Endometrium (tissue), 2 donors: ENCODE measurements at regions not wholly inside any gene's neighbourhood (a gene's known extent, or its start where the extent isn't known, plus 50 kb on each side); places are given as distances from the start of the nearest gene placed in this dataset.

Experiments used
- FAIRE-seq: peaks from 2 replicates; lab custom pipeline; 2012; peaks lifted over from hg19 to GRCh38; lab: Jason Lieb, UNC
- donor health status: control.
- donor health status: control.

- FAIRE-seq = no peak
These were observed 454.2 kb upstream of the B3GAT1 start for GRCh38 chr11:134866215-134866614.

- no peak for FAIRE-seq
These were observed 452.9 kb upstream of the B3GAT1 start for GRCh38 chr11:134864968-134865305.

- no peak for FAIRE-seq
These were observed 452.4 kb upstream of the B3GAT1 start for GRCh38 chr11:134864233-134864967.

- FAIRE-seq = no peak
These were observed 451.3 kb upstream of the B3GAT1 start for GRCh38 chr11:134863294-134863693.

- no peak for FAIRE-seq
These were observed 450.6 kb upstream of the B3GAT1 start for GRCh38 chr11:134862587-134863195.

GRCh38 chr11:134862105-134862502 lies 450.1 kb upstream of the B3GAT1 start:
- peak; percentile 91 for FAIRE-seq

GRCh38 chr11:134861490-134862104 lies 449.6 kb upstream of the B3GAT1 start:
- no peak for FAIRE-seq

GRCh38 chr11:134858783-134859480 lies 446.9 kb upstream of the B3GAT1 start:
- FAIRE-seq = no peak

GRCh38 chr11:134857035-134857434 lies 445.0 kb upstream of the B3GAT1 start:
- no peak for FAIRE-seq

- FAIRE-seq = peak; percentile 50
These were observed 444.3 kb upstream of the B3GAT1 start for GRCh38 chr11:134856056-134856971.

GRCh38 chr11:134853992-134854991 lies 442.2 kb upstream of the B3GAT1 start:
- FAIRE-seq = no peak

GRCh38 chr11:134851503-134852224 lies 439.6 kb upstream of the B3GAT1 start:
- FAIRE-seq = peak; percentile 35

GRCh38 chr11:134850566-134850965 lies 438.5 kb upstream of the B3GAT1 start:
- no peak for FAIRE-seq

- FAIRE-seq = no peak
These were observed 437.8 kb upstream of the B3GAT1 start for GRCh38 chr11:134849833-134850232.

- no peak for FAIRE-seq
These were observed 435.2 kb upstream of the B3GAT1 start for GRCh38 chr11:134847083-134847715.

- no peak for FAIRE-seq
These were observed 434.5 kb upstream of the B3GAT1 start for GRCh38 chr11:134846328-134847082.

GRCh38 chr11:134845474-134846327 lies 433.7 kb upstream of the B3GAT1 start:
- FAIRE-seq = no peak

GRCh38 chr11:134844838-134845237 lies 432.8 kb upstream of the B3GAT1 start:
- FAIRE-seq = no peak
